ENCODE measurements at regions not wholly inside any gene's neighbourhood (a gene's known extent, or its start where the extent isn't known, plus 50 kb on each side); places are given as distances from the start of the nearest gene placed in this dataset.
A peak's percentile ranks its signal among the peaks of the same experiment; 100 is the strongest.

DNA sequence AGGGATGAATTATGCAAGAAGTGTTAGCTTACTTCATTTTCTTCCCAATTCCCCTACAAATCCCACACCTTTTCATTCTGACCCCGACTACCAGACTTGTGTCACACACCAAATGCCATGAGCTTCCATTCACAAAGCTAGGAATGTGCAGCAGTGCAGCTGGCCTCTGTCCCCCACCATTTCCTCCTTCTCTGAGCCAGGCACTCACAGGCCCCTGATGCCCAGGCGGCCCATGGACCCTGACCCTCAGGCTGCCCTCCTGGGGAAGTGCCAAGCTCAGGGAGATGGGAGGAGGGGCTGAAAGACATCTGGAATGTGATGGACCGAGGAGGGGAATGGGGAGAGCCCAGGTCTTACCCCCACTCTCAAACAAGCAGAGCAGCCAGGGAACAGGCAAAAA is 67.0 kb upstream of the BCOR start:
- no peak for TF ChIP-seq CTCF (IDR thresholded peaks at IDR 0.05; ENCODE audit: low read depth, low read length)
- Histone ChIP-seq H3K27me3 (no peaks in the 10 kb centered on the region), H3K36me3 (no peaks in the 10 kb centered on the region), H3K4me3 (ENCODE audit: low read depth, low read length) (no peak overlapping the region), H3K4me1 (peaks cover 37% of the 10 kb centered on the region), H3K9me3 (no peaks in the 10 kb centered on the region)
- no peak for DNase-seq

DNA sequence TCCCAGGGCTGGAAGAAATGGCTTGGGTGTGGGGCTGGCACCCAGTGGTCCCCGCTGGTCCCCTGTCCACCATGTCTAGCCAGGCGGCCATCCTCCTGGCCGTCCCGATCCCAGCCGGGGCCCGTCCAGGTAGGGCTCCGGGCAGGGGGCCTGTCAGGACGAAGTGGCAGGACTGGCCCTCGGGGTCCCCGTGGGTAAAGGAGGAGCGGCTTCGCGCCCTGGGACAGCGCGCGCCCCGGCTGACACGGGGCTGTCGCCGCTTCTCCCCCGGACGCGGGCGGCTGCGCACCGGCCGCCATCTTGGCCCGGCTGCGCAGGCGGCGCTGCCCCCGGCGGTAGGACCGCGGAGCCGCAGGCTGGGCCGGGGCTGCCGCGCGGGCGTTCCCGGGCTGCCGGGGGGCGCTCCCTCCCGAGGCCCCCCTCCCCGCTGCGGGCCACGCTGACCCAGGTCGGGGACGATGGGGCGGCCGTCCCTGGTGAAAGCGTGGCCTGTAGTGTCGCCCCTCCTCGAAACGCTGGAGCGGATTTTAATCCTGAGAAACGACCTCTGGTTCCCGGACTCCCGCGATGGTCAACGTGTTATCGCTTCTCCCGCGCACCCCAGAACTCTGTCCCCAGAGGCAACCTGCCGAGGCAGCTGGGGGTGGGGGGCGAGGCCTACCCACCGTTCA is 60.4 kb upstream of the BCOR start:
- Histone ChIP-seq H3K4me3 (ENCODE audit: low read depth, low read length) (peak overlapping the region; percentile 51), H3K9me3 (no peaks in the 10 kb centered on the region), H3K36me3 (no peaks in the 10 kb centered on the region), H3K4me1 (peaks cover 16% of the 10 kb centered on the region), H3K27me3 (no peaks in the 10 kb centered on the region)
- peak; percentile 43 for DNase-seq
- no peak for TF ChIP-seq CTCF (IDR thresholded peaks at IDR 0.05; ENCODE audit: low read depth, low read length)

GRCh38 chrX:40157228-40158035 is 59.7 kb upstream of the BCOR start:
- H3K36me3 ChIP-seq: no peaks in the 10 kb centered on the region
- peaks cover 16% of the 10 kb centered on the region for H3K4me1 ChIP-seq
- DNase-seq: no peak
- no peak for TF ChIP-seq CTCF (IDR thresholded peaks at IDR 0.05; ENCODE audit: low read depth, low read length)
- H3K27me3 ChIP-seq: no peaks in the 10 kb centered on the region
- no peak overlapping the region for H3K4me3 ChIP-seq (ENCODE audit: low read depth, low read length)
- H3K9me3 ChIP-seq: no peaks in the 10 kb centered on the region

- Histone ChIP-seq H3K27me3 (no peaks in the 10 kb centered on the region), H3K36me3 (no peaks in the 10 kb centered on the region), H3K9me3 (no peaks in the 10 kb centered on the region), H3K4me3 (ENCODE audit: low read depth, low read length) (peak overlapping the region; percentile 65; the same call in 1 of the 2 replicates), H3K4me1 (peaks cover 16% of the 10 kb centered on the region)
- peak; percentile 80 for DNase-seq
- no peak for TF ChIP-seq CTCF (IDR thresholded peaks at IDR 0.05; ENCODE audit: low read depth, low read length)
Measured at GRCh38 chrX:40156470-40157227, 58.9 kb upstream of the BCOR start.

- no peaks in the 10 kb centered on the region for H3K27me3 ChIP-seq
- H3K36me3 ChIP-seq: no peaks in the 10 kb centered on the region
- peaks cover 16% of the 10 kb centered on the region for H3K4me1 ChIP-seq
- DNase-seq: no peak
- H3K4me3 ChIP-seq (ENCODE audit: low read depth, low read length): peak overlapping the region; percentile 65
- no peak for TF ChIP-seq CTCF (IDR thresholded peaks at IDR 0.05; ENCODE audit: low read depth, low read length)
- no peaks in the 10 kb centered on the region for H3K9me3 ChIP-seq
Measured at GRCh38 chrX:40155589-40156469, 58.1 kb upstream of the BCOR start.

All from BE2C (cell line).